Medulla oblongata (tissue), 1 donor: ENCODE measurements at regions not wholly inside any gene's neighbourhood (a gene's known extent, or its start where the extent isn't known, plus 50 kb on each side); places are given as distances from the start of the nearest gene placed in this dataset.
"Not testable (repeated sequence)": the region's sequence is repeated elsewhere in the genome, so short reads cannot be mapped to it uniquely, and the experiment has no call there.

Experiments used
- DNase-seq: peaks from one replicate; pipeline ENCODE4 v3.0.0-alpha.2; 2015; ENCODE audit errors: extremely low spot score

- DNase-seq, result no peak
Measured at GRCh38 chr6:125354649-125355048, 52.9 kb upstream of the HDDC2 start.

- no peak for DNase-seq
Measured at GRCh38 chr6:125356884-125357283, 55.1 kb upstream of the HDDC2 start.

- no peak for DNase-seq
Measured at GRCh38 chr6:125357515-125358256, 55.9 kb upstream of the HDDC2 start.

GRCh38 chr6:125358898-125359297, 57.1 kb upstream of the HDDC2 start:
- no peak for DNase-seq

- no peak for DNase-seq
Measured at GRCh38 chr6:125361868-125362267, 60.1 kb upstream of the HDDC2 start.

GRCh38 chr6:125363039-125363823, 61.5 kb upstream of the HDDC2 start:
- DNase-seq, result peak; percentile 31

GRCh38 chr6:125363824-125364165, 62.0 kb upstream of the HDDC2 start:
- no peak for DNase-seq

- no peak for DNase-seq
Measured at GRCh38 chr6:125365230-125365629, 63.5 kb upstream of the HDDC2 start.

GRCh38 chr6:125367036-125367782, 65.4 kb upstream of the HDDC2 start:
- DNase-seq, result no peak

GRCh38 chr6:125370343-125370742, 68.6 kb upstream of the HDDC2 start:
- no peak for DNase-seq

GRCh38 chr6:125375013-125375412, 73.2 kb upstream of the HDDC2 start:
- no peak for DNase-seq

GRCh38 chr6:125375821-125376220, 74.1 kb upstream of the HDDC2 start:
- DNase-seq, result no peak

- DNase-seq, result no peak
Measured at GRCh38 chr6:125377621-125378020, 75.9 kb upstream of the HDDC2 start.

GRCh38 chr6:125379174-125379573, 77.4 kb upstream of the HDDC2 start:
- no peak for DNase-seq

GRCh38 chr6:125380474-125380873, 78.7 kb upstream of the HDDC2 start:
- DNase-seq, result no peak

- DNase-seq, result not testable (repeated sequence)
Measured at GRCh38 chr6:125386337-125386736, 84.6 kb upstream of the HDDC2 start.

- DNase-seq, result no peak
Measured at GRCh38 chr6:125392682-125393081, 90.9 kb upstream of the HDDC2 start.

- no peak for DNase-seq
Measured at GRCh38 chr6:125393449-125393858, 91.7 kb upstream of the HDDC2 start.

GRCh38 chr6:125406741-125407140, 105.0 kb upstream of the HDDC2 start:
- DNase-seq, result no peak

- DNase-seq, result no peak
Measured at GRCh38 chr6:125414507-125414906, 112.7 kb upstream of the HDDC2 start.

GRCh38 chr6:125415913-125416312, 114.1 kb upstream of the HDDC2 start:
- no peak for DNase-seq

- peak; percentile 60 for DNase-seq
Measured at GRCh38 chr6:125421836-125422235, 120.1 kb upstream of the HDDC2 start.

- DNase-seq, result no peak
Measured at GRCh38 chr6:125423047-125423446, 121.3 kb upstream of the HDDC2 start.
